ENCODE measurements at regions not wholly inside any gene's neighbourhood (a gene's known extent, or its start where the extent isn't known, plus 50 kb on each side); places are given as distances from the start of the nearest gene placed in this dataset.
"Not testable (repeated sequence)": the region's sequence is repeated elsewhere in the genome, so short reads cannot be mapped to it uniquely, and the experiment has no call there.

GRCh38 chr11:22115470-22116029, 77.3 kb upstream of the ANO5 start:
- H3K27me3 ChIP-seq (ENCODE audit: control insufficient read depth in 2 of 2, insufficient read depth in 2 of 2, low read length in 2 of 2): no peaks in the 10 kb centered on the region
- no TSS peak for BruUV-seq (replicated peaks)
- H3K79me2 ChIP-seq (ENCODE audit: control insufficient read depth, insufficient read depth, low read length): no peaks in the 10 kb centered on the region
- H3K4me2 ChIP-seq (ENCODE audit: insufficient read depth, low read length): no peak overlapping the region
- dilution Hi-C loops (cut with MboI; ENCODE audit: extremely low pct_ligation_motif_present, low sequenced_read_pairs) (no loop called here), intact Hi-C loops (cut with micrococcal nuclease) (no loop called here)
- no peak for FAIRE-seq
- CTCF ChIA-PET: no interaction called here
- H3K27ac ChIP-seq (ENCODE audit: insufficient read depth, low read depth, low read length): no peak overlapping the region
- no peak overlapping the region for H3K4me3 ChIP-seq (replicated peaks in 1 of 3; ENCODE audit: insufficient read depth in 1 of 3, low read depth in 1 of 3, low read length in 3 of 3)
- TF ChIP-seq EZH2 (IDR thresholded peaks at IDR 0.05; ENCODE audit: borderline replicate concordance, low read depth, low read length, severe bottlenecking) (no peak), JUN (IDR thresholded peaks at IDR 0.05; ENCODE audit: borderline replicate concordance, insufficient read depth, insufficient read length, low read depth) (no peak), GATA2 (IDR thresholded peaks at IDR 0.05; ENCODE audit: insufficient read depth, insufficient read length, low read depth, low read length) (no peak), MYC (IDR thresholded peaks at IDR 0.05; ENCODE audit: low read depth, low read length) (no peak), POLR2A (IDR thresholded peaks at IDR 0.05; ENCODE audit: low read depth, low read length) (no peak), FOS (IDR thresholded peaks at IDR 0.05; ENCODE audit: borderline replicate concordance, insufficient read depth, low read length) (no peak), POLR2AphosphoS5 (IDR thresholded peaks at IDR 0.05; ENCODE audit: insufficient read depth, low read depth, low read length) (no peak)
- TF ChIP-seq, protein P1, sequence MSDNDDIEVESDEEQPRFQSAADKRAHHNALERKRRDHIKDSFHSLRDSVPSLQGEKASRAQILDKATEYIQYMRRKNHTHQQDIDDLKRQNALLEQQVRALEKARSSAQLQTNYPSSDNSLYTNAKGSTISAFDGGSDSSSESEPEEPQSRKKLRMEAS (IDR thresholded peaks at IDR 0.05; ENCODE audit: insufficient read depth, insufficient read length): no peak
- TF ChIP-seq, protein P2, sequence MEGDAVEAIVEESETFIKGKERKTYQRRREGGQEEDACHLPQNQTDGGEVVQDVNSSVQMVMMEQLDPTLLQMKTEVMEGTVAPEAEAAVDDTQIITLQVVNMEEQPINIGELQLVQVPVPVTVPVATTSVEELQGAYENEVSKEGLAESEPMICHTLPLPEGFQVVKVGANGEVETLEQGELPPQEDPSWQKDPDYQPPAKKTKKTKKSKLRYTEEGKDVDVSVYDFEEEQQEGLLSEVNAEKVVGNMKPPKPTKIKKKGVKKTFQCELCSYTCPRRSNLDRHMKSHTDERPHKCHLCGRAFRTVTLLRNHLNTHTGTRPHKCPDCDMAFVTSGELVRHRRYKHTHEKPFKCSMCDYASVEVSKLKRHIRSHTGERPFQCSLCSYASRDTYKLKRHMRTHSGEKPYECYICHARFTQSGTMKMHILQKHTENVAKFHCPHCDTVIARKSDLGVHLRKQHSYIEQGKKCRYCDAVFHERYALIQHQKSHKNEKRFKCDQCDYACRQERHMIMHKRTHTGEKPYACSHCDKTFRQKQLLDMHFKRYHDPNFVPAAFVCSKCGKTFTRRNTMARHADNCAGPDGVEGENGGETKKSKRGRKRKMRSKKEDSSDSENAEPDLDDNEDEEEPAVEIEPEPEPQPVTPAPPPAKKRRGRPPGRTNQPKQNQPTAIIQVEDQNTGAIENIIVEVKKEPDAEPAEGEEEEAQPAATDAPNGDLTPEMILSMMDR (IDR thresholded peaks at IDR 0.05; ENCODE audit: extremely low read depth in 1 of 2, insufficient read depth in 1 of 2, low read depth in 1 of 2, low read length in 2 of 2): no peak
- H3K36me3 ChIP-seq (ENCODE audit: control insufficient read depth in 2 of 2, extremely low read depth in 1 of 2, insufficient read depth in 2 of 2, low read length in 2 of 2): no peaks in the 10 kb centered on the region
- POLR2A ChIA-PET: no interaction called here
- H3K4me1 ChIP-seq (ENCODE audit: control insufficient read depth, extremely low read depth, insufficient read depth, low read length): no peaks in the 10 kb centered on the region
- H3K9me3 ChIP-seq (replicated peaks; ENCODE audit: control insufficient read depth, insufficient read depth, low read length): no peaks in the 10 kb centered on the region
- H3K9me1 ChIP-seq (replicated peaks; ENCODE audit: control insufficient read depth, extremely low read depth, insufficient read depth, low read length): no peaks in the 10 kb centered on the region
- no peak overlapping the region for H3K9ac ChIP-seq (replicated peaks; ENCODE audit: extremely low read depth, insufficient read depth, low read length)
- no peaks in the 10 kb centered on the region for H4K20me1 ChIP-seq (replicated peaks; ENCODE audit: control insufficient read depth, extremely low read depth, insufficient read depth, low read length)
- no peak overlapping the region for H2AFZ ChIP-seq (ENCODE audit: low read depth, low read length)
- no peak for DNase-seq (ENCODE audit: low read depth, low spot score)

GRCh38 chr11:22127981-22128380, 64.9 kb upstream of the ANO5 start:
- H3K4me2 ChIP-seq (ENCODE audit: insufficient read depth, low read length); H3K27me3 ChIP-seq (ENCODE audit: control insufficient read depth in 2 of 2, insufficient read depth in 2 of 2, low read length in 2 of 2); FAIRE-seq; CTCF ChIA-PET; H4K20me1 ChIP-seq (replicated peaks; ENCODE audit: control insufficient read depth, extremely low read depth, insufficient read depth, low read length); dilution Hi-C loops (cut with MboI; ENCODE audit: extremely low pct_ligation_motif_present, low sequenced_read_pairs); H3K27ac ChIP-seq (ENCODE audit: insufficient read depth, low read depth, low read length); POLR2A ChIA-PET; H3K9ac ChIP-seq (replicated peaks; ENCODE audit: extremely low read depth, insufficient read depth, low read length); H3K36me3 ChIP-seq (ENCODE audit: control insufficient read depth in 2 of 2, extremely low read depth in 1 of 2, insufficient read depth in 2 of 2, low read length in 2 of 2); H2AFZ ChIP-seq (ENCODE audit: low read depth, low read length); H3K9me1 ChIP-seq (replicated peaks; ENCODE audit: control insufficient read depth, extremely low read depth, insufficient read depth, low read length); DNase-seq (ENCODE audit: low read depth, low spot score); intact Hi-C loops (cut with micrococcal nuclease); H3K4me3 ChIP-seq (replicated peaks in 1 of 3; ENCODE audit: insufficient read depth in 1 of 3, low read depth in 1 of 3, low read length in 3 of 3); H3K9me3 ChIP-seq (replicated peaks; ENCODE audit: control insufficient read depth, insufficient read depth, low read length); H3K79me2 ChIP-seq (ENCODE audit: control insufficient read depth, insufficient read depth, low read length); BruUV-seq (replicated peaks); H3K4me1 ChIP-seq (ENCODE audit: control insufficient read depth, extremely low read depth, insufficient read depth, low read length): not testable (repeated sequence)

Data from endothelial cell of umbilical vein (primary cell).